ENCODE measurements at regions not wholly inside any gene's neighbourhood (a gene's known extent, or its start where the extent isn't known, plus 50 kb on each side); places are given as distances from the start of the nearest gene placed in this dataset.
"Not testable (repeated sequence)": the region's sequence is repeated elsewhere in the genome, so short reads cannot be mapped to it uniquely, and the experiment has no call there.

DNA sequence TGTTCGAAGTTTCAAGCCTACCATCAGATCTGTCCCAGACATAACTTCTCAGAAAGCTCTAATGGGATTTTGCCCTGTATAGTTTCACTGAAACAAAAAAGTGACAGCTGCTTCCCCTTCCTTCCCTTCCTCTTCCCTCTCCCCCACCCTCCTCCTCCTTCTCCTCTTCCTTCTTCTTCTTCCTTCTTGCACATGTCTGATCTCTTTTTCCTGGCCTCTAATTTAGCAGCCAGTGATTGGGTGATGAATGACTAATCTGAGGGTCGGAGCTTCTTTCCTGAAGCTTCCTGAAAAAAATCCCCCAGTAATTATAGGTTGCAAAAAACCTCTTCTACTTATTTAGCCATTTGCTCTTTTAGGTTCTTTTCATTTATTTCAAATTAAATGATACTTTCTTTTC lies 168.7 kb downstream of the POTEB3 start:
- intact Hi-C loops (cut with DNase I; ENCODE audit: low total_unique reads): no loop called here
- no peak overlapping the region for H3K4me3 ChIP-seq (ENCODE audit: low read depth, poor library complexity, severe bottlenecking)
- no peak for TF ChIP-seq POLR2A (IDR thresholded peaks at IDR 0.05)
- TF ChIP-seq, protein P1, sequence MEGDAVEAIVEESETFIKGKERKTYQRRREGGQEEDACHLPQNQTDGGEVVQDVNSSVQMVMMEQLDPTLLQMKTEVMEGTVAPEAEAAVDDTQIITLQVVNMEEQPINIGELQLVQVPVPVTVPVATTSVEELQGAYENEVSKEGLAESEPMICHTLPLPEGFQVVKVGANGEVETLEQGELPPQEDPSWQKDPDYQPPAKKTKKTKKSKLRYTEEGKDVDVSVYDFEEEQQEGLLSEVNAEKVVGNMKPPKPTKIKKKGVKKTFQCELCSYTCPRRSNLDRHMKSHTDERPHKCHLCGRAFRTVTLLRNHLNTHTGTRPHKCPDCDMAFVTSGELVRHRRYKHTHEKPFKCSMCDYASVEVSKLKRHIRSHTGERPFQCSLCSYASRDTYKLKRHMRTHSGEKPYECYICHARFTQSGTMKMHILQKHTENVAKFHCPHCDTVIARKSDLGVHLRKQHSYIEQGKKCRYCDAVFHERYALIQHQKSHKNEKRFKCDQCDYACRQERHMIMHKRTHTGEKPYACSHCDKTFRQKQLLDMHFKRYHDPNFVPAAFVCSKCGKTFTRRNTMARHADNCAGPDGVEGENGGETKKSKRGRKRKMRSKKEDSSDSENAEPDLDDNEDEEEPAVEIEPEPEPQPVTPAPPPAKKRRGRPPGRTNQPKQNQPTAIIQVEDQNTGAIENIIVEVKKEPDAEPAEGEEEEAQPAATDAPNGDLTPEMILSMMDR (IDR thresholded peaks at IDR 0.05): no peak
- DNase-seq (ENCODE audit: low spot score in 2 of 2): no peak
- WGBS, 2 donors: 42 to 49% methylated on average over 2 of the region's 2 CpGs

DNA sequence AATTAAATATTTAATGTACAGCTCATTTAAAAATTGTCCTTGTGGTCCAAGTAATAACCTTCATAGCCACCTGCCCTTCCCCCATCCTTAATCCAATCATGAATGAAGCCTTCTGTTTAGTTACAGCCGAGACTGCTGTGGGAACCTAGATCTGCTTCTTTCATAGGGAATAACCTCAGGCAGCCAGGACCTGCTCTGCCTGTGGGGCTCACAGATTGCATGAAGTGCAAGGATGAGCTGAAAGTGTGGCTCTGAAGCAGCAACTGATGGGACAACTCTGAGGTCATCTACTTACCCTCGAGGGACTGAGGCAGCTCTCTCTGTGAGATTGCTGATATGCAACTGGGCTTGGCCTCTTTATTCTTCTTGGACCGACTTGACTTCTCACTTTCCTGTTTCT lies 169.8 kb downstream of the POTEB3 start:
- H3K4me3 ChIP-seq (ENCODE audit: low read depth, poor library complexity, severe bottlenecking): no peak overlapping the region
- 26 to 51% methylated on average over 3 of the region's 3 CpGs for WGBS, 2 donors
- intact Hi-C loops (cut with DNase I; ENCODE audit: low total_unique reads): no loop called here
- no peak for TF ChIP-seq POLR2A (IDR thresholded peaks at IDR 0.05)
- TF ChIP-seq, protein P1 (IDR thresholded peaks at IDR 0.05): no peak
- no peak for DNase-seq (ENCODE audit: low spot score in 2 of 2)

DNA sequence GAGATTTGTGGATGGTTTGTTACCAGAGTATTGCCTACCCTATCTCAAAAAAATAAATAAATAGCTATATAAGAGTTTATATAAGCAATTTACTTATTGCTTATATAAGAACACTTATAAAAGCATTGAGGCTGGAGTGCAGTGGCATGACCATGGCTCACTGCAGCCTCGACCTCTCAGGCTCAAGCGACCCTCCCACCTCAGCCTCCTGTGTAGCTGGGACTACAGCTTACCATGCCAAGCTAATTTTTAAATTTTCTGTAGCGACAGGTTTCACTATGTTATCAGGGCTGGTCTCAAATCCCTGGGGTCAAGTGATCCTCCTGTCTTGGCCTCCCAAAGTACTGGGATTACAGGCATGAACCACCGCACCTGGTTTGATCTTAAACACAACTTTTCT lies 170.6 kb downstream of the POTEB3 start:
- H3K4me3 ChIP-seq (ENCODE audit: low read depth, poor library complexity, severe bottlenecking); intact Hi-C loops (cut with DNase I; ENCODE audit: low total_unique reads); DNase-seq (ENCODE audit: low spot score in 2 of 2): not testable (repeated sequence)
- WGBS, 2 donors: 78 to 81% methylated on average over 4 of the region's 4 CpGs

DNA sequence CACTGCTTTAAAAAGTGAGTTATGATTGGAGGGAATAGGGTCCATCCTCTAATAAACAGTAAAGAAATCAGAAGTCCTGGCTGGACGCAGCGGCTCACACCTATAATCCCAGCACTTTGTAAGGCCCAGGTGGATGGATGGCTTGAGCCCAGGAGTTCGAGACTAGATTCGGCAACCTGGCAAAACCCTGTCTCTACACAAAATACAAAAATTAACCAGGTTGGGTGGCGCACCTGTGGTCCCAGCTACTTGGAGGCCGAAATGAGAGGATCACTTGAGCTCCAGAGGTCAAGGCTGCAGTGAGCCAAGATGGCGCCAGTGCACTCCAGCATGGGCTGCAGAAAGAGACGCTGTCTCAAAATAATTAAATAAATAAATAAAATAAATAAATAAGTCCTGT lies 171.2 kb downstream of the POTEB3 start:
- no peak for DNase-seq (ENCODE audit: low spot score in 2 of 2)
- H3K4me3 ChIP-seq (ENCODE audit: low read depth, poor library complexity, severe bottlenecking): no peak overlapping the region
- intact Hi-C loops (cut with DNase I; ENCODE audit: low total_unique reads): no loop called here
- TF ChIP-seq, protein P1 (IDR thresholded peaks at IDR 0.05): no peak
- no peak for TF ChIP-seq POLR2A (IDR thresholded peaks at IDR 0.05)
- 75 to 81% methylated on average over 8 of the region's 8 CpGs for WGBS, 2 donors

DNA sequence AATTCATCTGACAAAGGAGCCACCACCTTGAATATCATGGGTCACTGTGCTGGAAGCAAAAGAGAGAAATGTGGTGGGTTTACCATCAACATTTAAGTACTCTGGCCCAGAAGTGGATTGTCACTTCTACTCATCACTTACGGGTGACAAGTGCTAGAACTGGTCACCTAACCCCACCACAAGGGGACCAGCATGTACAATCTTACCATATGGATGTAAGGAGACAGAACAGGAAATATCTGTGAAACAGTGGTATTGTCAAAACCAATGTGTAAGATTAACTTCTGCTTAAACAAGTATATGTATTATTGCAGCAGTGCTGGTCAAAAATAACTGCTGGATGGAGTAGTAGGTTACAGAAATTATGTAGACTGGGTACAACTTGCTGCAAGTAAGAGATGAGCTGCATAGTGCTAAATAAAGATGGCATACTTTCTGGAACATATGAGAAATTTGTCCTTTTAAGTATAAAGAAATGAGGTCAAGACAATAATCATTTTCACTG lies 171.8 kb downstream of the POTEB3 start:
- H3K4me3 ChIP-seq (ENCODE audit: low read depth, poor library complexity, severe bottlenecking): no peak overlapping the region
- intact Hi-C loops (cut with DNase I; ENCODE audit: low total_unique reads): no loop called here
- no peak for DNase-seq (ENCODE audit: low spot score in 2 of 2)
- WGBS, 2 donors: 38 to 69% methylated on average over 1 of the region's 1 CpG
- no peak for TF ChIP-seq POLR2A (IDR thresholded peaks at IDR 0.05)
- TF ChIP-seq, protein P1 (IDR thresholded peaks at IDR 0.05): no peak

DNA sequence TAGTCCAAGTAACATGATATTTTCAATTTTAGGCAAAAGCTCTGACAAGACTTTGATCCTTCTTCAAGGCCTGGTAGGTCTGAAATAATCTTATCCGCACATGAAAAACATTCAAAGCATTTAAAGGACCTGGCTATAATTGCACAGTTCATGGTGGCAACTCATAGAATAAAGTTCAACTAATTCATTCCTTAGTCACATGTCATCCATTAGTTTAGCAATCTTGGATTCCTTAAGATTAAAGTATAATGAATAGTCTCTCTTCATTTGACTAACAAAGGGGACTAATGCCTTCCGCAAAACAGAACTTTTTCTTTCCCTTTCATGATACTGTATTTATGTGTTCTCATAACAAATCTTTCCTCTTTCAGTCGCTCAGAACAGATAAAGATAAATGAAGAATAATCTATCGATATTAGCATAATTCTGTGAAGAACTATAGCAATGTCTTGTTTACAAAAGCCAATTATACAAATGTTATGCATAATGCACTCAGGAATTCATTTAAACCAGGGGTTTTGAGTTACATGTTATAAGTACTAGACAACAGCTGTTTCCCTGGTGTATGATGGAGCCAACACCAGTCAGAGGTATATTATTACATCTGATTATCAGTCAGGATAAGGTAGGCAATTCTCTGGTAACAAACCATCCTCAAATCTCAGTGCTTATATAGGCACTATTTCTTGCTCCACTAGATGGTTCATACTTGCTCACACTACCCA lies 172.5 kb downstream of the POTEB3 start:
- TF ChIP-seq, protein P1 (IDR thresholded peaks at IDR 0.05): no peak
- no peak for TF ChIP-seq POLR2A (IDR thresholded peaks at IDR 0.05)
- DNase-seq (ENCODE audit: low spot score in 2 of 2): no peak
- intact Hi-C loops (cut with DNase I; ENCODE audit: low total_unique reads): no loop called here
- WGBS, 2 donors: 79 to 86% methylated on average over 4 of the region's 4 CpGs
- H3K4me3 ChIP-seq (ENCODE audit: low read depth, poor library complexity, severe bottlenecking): no peak overlapping the region
